Upper lobe of left lung (tissue), 6 donors: ENCODE measurements at regions not wholly inside any gene's neighbourhood (a gene's known extent, or its start where the extent isn't known, plus 50 kb on each side); places are given as distances from the start of the nearest gene placed in this dataset.

Experiments
- ATAC-seq, 2 donors: fragments of 200-7000 bp; cut with Tn5 transposase; one replicate each; pipeline ENCODE4 v1.9.1; 2022; ENCODE audit warnings: mild to moderate bottlenecking in 2 of 2, moderate library complexity in 2 of 2; ENCODE audit not compliant: low FRiP score in 2 of 2
- DNase-seq, 2 donors: peaks; one replicate each; pipeline ENCODE4 v3.0.0-alpha.2; 2019 to 2020
- H3K27ac ChIP-seq, 4 donors: fragments of 200-600 bp; sonication (generic); one replicate each; pipeline ENCODE4 v1.5.1; 2016 to 2019
- H3K27me3 ChIP-seq, 4 donors: fragments of 200-600 bp; sonication (generic); one replicate each; pipeline ENCODE4 v1.5.1; 2017 to 2019
- H3K36me3 ChIP-seq, 4 donors: fragments of 200-600 bp; sonication (generic); one replicate each; pipeline ENCODE4 v1.5.1; 2016 to 2019
- H3K4me1 ChIP-seq, 4 donors: fragments of 200-600 bp; sonication (generic); one replicate each; pipeline ENCODE4 v1.5.1; 2018 to 2019
- H3K4me3 ChIP-seq, 4 donors: fragments of 200-600 bp; sonication (generic); one replicate each; pipeline ENCODE4 v1.5.1; 2017 to 2019; ENCODE audit warnings: mild to moderate bottlenecking in 2 of 4, moderate library complexity in 1 of 4
- H3K9me3 ChIP-seq, 4 donors: fragments of 200-600 bp; sonication (generic); one replicate each; pipeline ENCODE4 v1.5.1; 2018 to 2019
- EP300 ChIP-seq, 4 donors: sonication (generic); formaldehyde crosslinking; IDR thresholded peaks; one replicate each; pipeline ENCODE4 v1.5.1; 2017; ENCODE audit warnings: antibody characterized with exemption in 4 of 4, control low read depth in 2 of 4
- POLR2A ChIP-seq, 4 donors: fragments of 450-650 bp; IDR thresholded peaks; one replicate each; pipeline ENCODE4 v1.5.1; 2016 to 2017; ENCODE audit warnings: antibody characterized with exemption in 4 of 4, mild to moderate bottlenecking in 2 of 4
- POLR2AphosphoS5 ChIP-seq, 2 donors: sonication (generic); formaldehyde crosslinking; IDR thresholded peaks; one replicate each; pipeline ENCODE4 v1.5.1; 2017; ENCODE audit warnings: antibody characterized with exemption in 2 of 2
- WGBS, 2 donors: methylation state at CpG; one replicate each; pipeline ENCODE4 v1.1.5; 2017 to 2018; 5-methylcytosine and 5-hydroxymethylcytosine counted together
- TF ChIP-seq, protein P1 (sequence below), 6 experiments: fragments of 450-650 bp in 4 of 6; fragments of 200-600 bp in 2 of 6; sonication (generic) in 2 of 6; IDR thresholded peaks; one replicate each; pipeline ENCODE4 v1.5.1; 2016 to 2019; ENCODE audit warnings: antibody characterized with exemption in 6 of 6
- donor health status: DM: no; HTN: no; CAD: no; lungs with moderate emphysema.
- donor health status: DM: no; HTN: yes; CAD: no; lungs with severe emphysema.

DNA sequence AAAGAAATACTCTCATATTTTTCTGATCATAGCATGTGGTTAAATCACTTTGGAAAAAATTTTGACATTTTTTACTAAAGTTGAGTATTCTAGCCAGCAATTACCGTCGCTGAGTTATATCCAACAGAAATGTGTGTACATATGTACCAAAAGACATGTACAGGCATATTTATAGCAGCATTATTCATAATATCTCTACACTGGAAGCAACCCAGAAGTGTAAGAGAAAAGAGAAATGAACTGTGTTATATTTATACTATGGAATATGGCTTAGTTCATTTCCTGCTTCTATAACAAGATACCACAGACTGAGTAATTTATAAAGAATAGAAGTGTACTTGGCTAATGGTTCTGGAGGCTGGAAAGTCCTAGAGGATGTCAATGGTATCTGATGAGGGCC is 474.0 kb upstream of the GJE1 start:
- WGBS, 2 donors: 75 to 87% methylated on average over 2 of the region's 2 CpGs
- H3K9me3 ChIP-seq: no peaks in the 10 kb centered on the region
- DNase-seq (no peak), ATAC-seq (no peak)
- H3K36me3 ChIP-seq: no peaks in the 10 kb centered on the region
- no peak overlapping the region for H3K4me3 ChIP-seq
- H3K27ac ChIP-seq: no peak overlapping the region
- peaks cover 0 to under 1% (median 0%) of the 10 kb centered on the region in 4 donors for H3K4me1 ChIP-seq
- TF ChIP-seq POLR2A (IDR thresholded peaks at IDR 0.05) (no peak), EP300 (IDR thresholded peaks at IDR 0.05) (no peak), POLR2AphosphoS5 (IDR thresholded peaks at IDR 0.05) (no peak)
- TF ChIP-seq, protein P1, sequence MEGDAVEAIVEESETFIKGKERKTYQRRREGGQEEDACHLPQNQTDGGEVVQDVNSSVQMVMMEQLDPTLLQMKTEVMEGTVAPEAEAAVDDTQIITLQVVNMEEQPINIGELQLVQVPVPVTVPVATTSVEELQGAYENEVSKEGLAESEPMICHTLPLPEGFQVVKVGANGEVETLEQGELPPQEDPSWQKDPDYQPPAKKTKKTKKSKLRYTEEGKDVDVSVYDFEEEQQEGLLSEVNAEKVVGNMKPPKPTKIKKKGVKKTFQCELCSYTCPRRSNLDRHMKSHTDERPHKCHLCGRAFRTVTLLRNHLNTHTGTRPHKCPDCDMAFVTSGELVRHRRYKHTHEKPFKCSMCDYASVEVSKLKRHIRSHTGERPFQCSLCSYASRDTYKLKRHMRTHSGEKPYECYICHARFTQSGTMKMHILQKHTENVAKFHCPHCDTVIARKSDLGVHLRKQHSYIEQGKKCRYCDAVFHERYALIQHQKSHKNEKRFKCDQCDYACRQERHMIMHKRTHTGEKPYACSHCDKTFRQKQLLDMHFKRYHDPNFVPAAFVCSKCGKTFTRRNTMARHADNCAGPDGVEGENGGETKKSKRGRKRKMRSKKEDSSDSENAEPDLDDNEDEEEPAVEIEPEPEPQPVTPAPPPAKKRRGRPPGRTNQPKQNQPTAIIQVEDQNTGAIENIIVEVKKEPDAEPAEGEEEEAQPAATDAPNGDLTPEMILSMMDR (IDR thresholded peaks at IDR 0.05): no peak
- H3K27me3 ChIP-seq: no peaks in the 10 kb centered on the region

DNA sequence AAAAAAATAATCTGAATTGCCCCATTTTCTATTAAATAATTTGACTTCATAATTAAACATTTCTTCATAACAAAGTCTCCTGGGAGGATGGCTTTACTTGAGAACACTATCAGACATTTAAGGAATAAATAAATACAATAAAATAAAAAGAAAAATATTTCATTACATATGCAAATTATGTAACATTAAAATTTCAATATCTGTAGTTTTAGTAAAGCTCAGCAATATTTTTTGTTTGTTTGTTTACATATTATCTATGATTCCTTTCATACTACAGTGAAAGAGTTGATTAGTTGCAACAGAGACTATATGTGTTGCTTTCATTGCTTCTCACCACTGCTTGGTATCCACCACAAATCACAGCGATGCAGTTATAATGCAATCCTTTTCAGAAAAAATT is 474.9 kb upstream of the GJE1 start:
- DNase-seq (no peak), ATAC-seq (no peak)
- H3K9me3 ChIP-seq: no peaks in the 10 kb centered on the region
- H3K4me3 ChIP-seq: no peak overlapping the region
- TF ChIP-seq EP300 (IDR thresholded peaks at IDR 0.05): no peak
- TF ChIP-seq, protein P1 (IDR thresholded peaks at IDR 0.05): no peak
- TF ChIP-seq POLR2AphosphoS5 (IDR thresholded peaks at IDR 0.05): no peak
- TF ChIP-seq POLR2A (IDR thresholded peaks at IDR 0.05): no peak
- H3K27me3 ChIP-seq: no peaks in the 10 kb centered on the region
- no peak overlapping the region for H3K27ac ChIP-seq
- H3K4me1 ChIP-seq: no peaks in the 10 kb centered on the region
- 97% methylated on average over 1 of the region's 1 CpG for WGBS, 2 donors
- no peaks in the 10 kb centered on the region for H3K36me3 ChIP-seq

DNA sequence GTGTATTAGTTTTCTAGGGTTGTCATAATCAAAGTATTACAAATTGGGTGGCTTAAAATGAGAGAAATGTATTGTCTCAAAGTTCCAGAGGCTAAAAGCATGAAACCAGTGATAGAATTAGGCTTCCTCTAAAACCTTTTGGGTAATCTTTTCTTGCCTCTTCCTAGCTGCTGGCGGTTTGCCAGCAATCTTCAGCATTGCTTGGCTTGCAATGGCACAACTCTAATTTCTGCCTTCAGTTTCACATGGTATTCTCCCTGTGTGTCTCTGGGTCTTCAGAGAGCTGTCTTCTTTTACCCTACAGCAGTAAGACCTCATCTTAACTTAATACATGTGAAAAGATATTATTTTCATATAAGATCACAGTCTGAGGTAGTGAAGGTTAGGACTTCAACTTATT is 479.1 kb upstream of the GJE1 start:
- DNase-seq: no peak
- no peaks in the 10 kb centered on the region for H3K36me3 ChIP-seq
- WGBS, 2 donors: 95 to 96% methylated on average over 1 of the region's 1 CpG
- no peak for TF ChIP-seq EP300 (IDR thresholded peaks at IDR 0.05)
- TF ChIP-seq, protein P1 (IDR thresholded peaks at IDR 0.05): no peak
- TF ChIP-seq POLR2A (IDR thresholded peaks at IDR 0.05): no peak
- no peak for TF ChIP-seq POLR2AphosphoS5 (IDR thresholded peaks at IDR 0.05)
- H3K4me3 ChIP-seq: no peak overlapping the region
- H3K9me3 ChIP-seq: no peaks in the 10 kb centered on the region
- no peak for ATAC-seq
- no peaks in the 10 kb centered on the region for H3K4me1 ChIP-seq
- no peak overlapping the region for H3K27ac ChIP-seq
- H3K27me3 ChIP-seq: no peaks in the 10 kb centered on the region

DNA sequence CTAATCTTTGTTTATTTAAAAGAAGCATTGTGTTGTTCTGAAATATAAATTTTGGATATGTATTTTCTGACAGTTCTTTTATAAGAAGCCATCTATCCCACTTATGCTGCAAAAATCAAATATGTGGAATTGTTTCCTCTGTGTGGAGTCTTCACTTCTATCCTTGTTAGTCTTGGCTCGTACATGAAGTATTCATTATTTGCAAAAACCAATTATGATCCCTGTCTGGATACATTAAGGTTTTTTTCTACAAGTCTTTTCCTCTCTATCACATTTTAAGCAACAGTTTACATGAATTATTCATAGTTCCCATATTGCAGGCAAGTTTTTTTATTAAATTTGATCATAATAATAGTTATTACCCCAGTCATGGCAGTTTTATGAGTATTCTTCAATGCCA is 490.8 kb upstream of the GJE1 start:
- ATAC-seq (no peak), DNase-seq (no peak)
- Histone ChIP-seq H3K27me3 (no peaks in the 10 kb centered on the region), H3K9me3 (no peaks in the 10 kb centered on the region), H3K36me3 (no peaks in the 10 kb centered on the region), H3K4me3 (no peak overlapping the region), H3K4me1 (no peaks in the 10 kb centered on the region), H3K27ac (no peak overlapping the region)
- TF ChIP-seq, protein P1 (IDR thresholded peaks at IDR 0.05): no peak
- no peak for TF ChIP-seq POLR2AphosphoS5 (IDR thresholded peaks at IDR 0.05)
- TF ChIP-seq POLR2A (IDR thresholded peaks at IDR 0.05): no peak
- TF ChIP-seq EP300 (IDR thresholded peaks at IDR 0.05): no peak
- WGBS, 2 donors: 65 to 70% methylated on average over 1 of the region's 1 CpG

DNA sequence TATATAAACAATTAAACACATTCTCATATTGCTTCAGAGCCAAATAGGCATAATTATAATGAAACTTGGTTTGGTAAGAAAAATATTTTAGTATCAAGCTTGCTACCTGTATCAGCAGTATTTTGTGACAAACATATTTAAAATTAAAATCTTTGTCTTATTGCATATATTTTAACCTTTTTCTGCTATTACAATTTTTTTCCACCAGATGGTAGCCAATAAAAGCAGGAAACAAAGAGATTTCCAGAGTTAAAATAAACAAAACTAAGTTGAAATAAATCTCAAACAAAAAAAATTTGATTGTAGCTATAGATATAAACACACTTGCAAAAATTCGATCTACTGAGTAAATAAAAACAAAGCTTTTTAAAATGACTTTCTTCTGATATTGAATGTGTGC is 491.3 kb upstream of the GJE1 start:
- TF ChIP-seq, protein P1 (IDR thresholded peaks at IDR 0.05): no peak
- TF ChIP-seq POLR2A (IDR thresholded peaks at IDR 0.05): no peak
- no peak for TF ChIP-seq EP300 (IDR thresholded peaks at IDR 0.05)
- TF ChIP-seq POLR2AphosphoS5 (IDR thresholded peaks at IDR 0.05): no peak

More for the DNA sequence above, 491.3 kb upstream of the GJE1 start:
- no peak overlapping the region for H3K4me3 ChIP-seq
- H3K9me3 ChIP-seq: no peaks in the 10 kb centered on the region
- WGBS, 2 donors: 41 to 51% methylated on average over 1 of the region's 1 CpG
- no peaks in the 10 kb centered on the region for H3K27me3 ChIP-seq
- ATAC-seq (no peak), DNase-seq (no peak)
- no peaks in the 10 kb centered on the region for H3K36me3 ChIP-seq
- H3K4me1 ChIP-seq: no peaks in the 10 kb centered on the region
- no peak overlapping the region for H3K27ac ChIP-seq
